Epithelial cell of esophagus (primary cell): ENCODE measurements at regions not wholly inside any gene's neighbourhood (a gene's known extent, or its start where the extent isn't known, plus 50 kb on each side); places are given as distances from the start of the nearest gene placed in this dataset.
"Not testable (repeated sequence)": the region's sequence is repeated elsewhere in the genome, so short reads cannot be mapped to it uniquely, and the experiment has no call there.

Experiments used
- DNase-seq: peaks from one replicate; pipeline ENCODE4 v3.0.0; 2010; ENCODE audit warnings: low read depth
- H3K4me3 ChIP-seq: 2 replicates; pipeline ENCODE4 v1.5.1; 2011; ENCODE audit warnings: mild to moderate bottlenecking, low read length, control low read depth
- CTCF ChIP-seq: IDR thresholded peaks from 2 replicates; pipeline ENCODE4 v1.5.1; 2011; ENCODE audit warnings: low read depth, mild to moderate bottlenecking, low read length, control low read depth, inconsistent platforms; ENCODE audit not compliant: insufficient read depth; ENCODE audit errors: missing control alignments

GRCh38 chr18:4541588-4541987, 86.5 kb upstream of the DLGAP1 start:
- no peak overlapping the region for H3K4me3 ChIP-seq
- TF ChIP-seq CTCF: no peak
- no peak for DNase-seq

- no peak for DNase-seq
- no peak for TF ChIP-seq CTCF
These were observed 81.3 kb upstream of the DLGAP1 start for GRCh38 chr18:4536447-4536846.

GRCh38 chr18:4528405-4528804, 73.3 kb upstream of the DLGAP1 start:
- H3K4me3 ChIP-seq: no peak overlapping the region
- no peak for DNase-seq
- TF ChIP-seq CTCF: no peak

More at GRCh38 chr18:4536447-4536846, 81.3 kb upstream of the DLGAP1 start:
- H3K4me3 ChIP-seq: no peak overlapping the region

GRCh38 chr18:4527826-4528225, 72.7 kb upstream of the DLGAP1 start:
- not testable (repeated sequence) for DNase-seq, H3K4me3 ChIP-seq

GRCh38 chr18:4524096-4524495, 69.0 kb upstream of the DLGAP1 start:
- H3K4me3 ChIP-seq: no peak overlapping the region
- no peak for DNase-seq
- TF ChIP-seq CTCF: no peak

GRCh38 chr18:4511166-4511565, 56.1 kb upstream of the DLGAP1 start:
- H3K4me3 ChIP-seq: no peak overlapping the region
- TF ChIP-seq CTCF: no peak
- no peak for DNase-seq

GRCh38 chr18:4510711-4511110, 55.6 kb upstream of the DLGAP1 start:
- TF ChIP-seq CTCF: no peak
- no peak overlapping the region for H3K4me3 ChIP-seq
- peak; percentile 15 for DNase-seq

- H3K4me3 ChIP-seq: no peak overlapping the region
- no peak for TF ChIP-seq CTCF
- DNase-seq: no peak
These were observed 55.1 kb upstream of the DLGAP1 start for GRCh38 chr18:4510160-4510559.
